GM12873 (cell line): ENCODE measurements at regions not wholly inside any gene's neighbourhood (a gene's known extent, or its start where the extent isn't known, plus 50 kb on each side); places are given as distances from the start of the nearest gene placed in this dataset.

Source experiments
- TF ChIP-seq, protein P1 (sequence below): IDR thresholded peaks from 2 replicates; pipeline ENCODE4 v1.5.1; 2012; ENCODE audit warnings: low read depth, mild to moderate bottlenecking, moderate library complexity, low read length, control low read depth; ENCODE audit not compliant: insufficient read depth; ENCODE audit errors: missing control alignments

DNA sequence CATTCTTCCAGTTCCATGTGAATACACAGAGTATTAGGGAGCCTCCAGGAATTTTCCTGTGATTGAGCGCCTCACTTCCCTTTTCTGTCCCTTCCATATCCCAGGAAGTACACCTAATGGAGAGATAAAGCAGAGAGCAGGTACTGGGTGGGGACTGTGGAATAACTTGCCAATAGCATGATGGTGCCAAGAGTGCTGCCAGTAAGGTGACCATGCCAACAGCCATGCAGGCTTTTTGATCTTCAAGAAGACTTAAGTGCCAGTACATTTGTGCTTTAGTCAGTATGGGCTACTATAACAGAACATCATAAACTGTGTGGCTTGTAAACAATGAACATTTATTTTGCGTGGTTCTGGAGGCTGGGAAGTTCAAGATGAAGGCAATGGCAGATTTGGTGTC, 160.2 kb upstream of the RIMS1 start:
- TF ChIP-seq, protein P1, sequence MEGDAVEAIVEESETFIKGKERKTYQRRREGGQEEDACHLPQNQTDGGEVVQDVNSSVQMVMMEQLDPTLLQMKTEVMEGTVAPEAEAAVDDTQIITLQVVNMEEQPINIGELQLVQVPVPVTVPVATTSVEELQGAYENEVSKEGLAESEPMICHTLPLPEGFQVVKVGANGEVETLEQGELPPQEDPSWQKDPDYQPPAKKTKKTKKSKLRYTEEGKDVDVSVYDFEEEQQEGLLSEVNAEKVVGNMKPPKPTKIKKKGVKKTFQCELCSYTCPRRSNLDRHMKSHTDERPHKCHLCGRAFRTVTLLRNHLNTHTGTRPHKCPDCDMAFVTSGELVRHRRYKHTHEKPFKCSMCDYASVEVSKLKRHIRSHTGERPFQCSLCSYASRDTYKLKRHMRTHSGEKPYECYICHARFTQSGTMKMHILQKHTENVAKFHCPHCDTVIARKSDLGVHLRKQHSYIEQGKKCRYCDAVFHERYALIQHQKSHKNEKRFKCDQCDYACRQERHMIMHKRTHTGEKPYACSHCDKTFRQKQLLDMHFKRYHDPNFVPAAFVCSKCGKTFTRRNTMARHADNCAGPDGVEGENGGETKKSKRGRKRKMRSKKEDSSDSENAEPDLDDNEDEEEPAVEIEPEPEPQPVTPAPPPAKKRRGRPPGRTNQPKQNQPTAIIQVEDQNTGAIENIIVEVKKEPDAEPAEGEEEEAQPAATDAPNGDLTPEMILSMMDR = no peak

DNA sequence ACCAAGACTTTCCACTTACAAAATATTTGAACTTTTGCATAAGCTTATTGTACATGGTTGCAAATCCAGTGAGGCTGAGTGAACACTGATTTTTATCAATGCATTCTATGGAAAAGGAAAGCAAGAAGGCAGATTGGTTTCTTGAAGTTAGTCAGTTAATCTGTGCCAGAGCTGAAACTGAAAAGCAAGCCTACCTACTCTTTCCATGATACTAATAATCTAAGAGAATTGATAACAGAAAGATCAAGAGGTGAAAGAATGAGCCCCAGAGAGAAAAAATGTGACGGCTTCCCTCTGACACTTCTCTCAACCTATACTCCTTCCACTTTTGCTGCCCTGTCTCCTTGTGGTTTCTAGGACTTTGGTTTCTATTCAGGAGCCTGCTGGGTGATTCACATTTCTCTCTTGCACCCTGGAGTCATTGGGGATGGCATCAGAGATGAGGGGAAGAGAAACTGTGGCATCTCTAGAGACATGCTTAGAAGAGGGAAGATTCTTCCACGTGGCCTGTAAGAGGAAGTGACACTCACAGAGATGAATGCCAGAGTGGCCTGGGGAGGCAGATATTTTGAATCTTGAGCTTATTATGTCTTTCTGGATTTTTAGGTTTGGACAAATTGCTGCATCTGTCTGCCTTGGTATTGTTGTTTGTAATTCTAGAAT, 158.6 kb upstream of the RIMS1 start:
- TF ChIP-seq, protein P1 = no peak

DNA sequence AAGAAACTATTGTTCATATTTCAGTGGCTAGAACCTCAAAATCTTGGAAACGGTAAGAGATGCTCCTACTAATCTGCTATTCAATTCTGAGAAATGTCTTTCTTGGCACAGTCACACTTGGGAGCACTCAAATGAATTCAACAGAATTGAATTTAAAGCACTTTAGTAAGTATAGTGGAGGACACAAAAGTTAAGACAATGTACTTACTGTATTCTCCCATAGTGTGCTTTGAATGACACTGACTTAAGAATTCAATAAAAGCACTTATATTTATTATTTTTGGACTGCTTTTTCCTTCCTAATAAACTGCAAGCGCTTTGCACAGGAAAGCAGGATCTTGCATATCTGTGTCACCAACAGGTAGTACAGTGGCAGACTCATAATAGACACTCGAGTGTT, 156.1 kb upstream of the RIMS1 start:
- TF ChIP-seq, protein P1 = no peak

DNA sequence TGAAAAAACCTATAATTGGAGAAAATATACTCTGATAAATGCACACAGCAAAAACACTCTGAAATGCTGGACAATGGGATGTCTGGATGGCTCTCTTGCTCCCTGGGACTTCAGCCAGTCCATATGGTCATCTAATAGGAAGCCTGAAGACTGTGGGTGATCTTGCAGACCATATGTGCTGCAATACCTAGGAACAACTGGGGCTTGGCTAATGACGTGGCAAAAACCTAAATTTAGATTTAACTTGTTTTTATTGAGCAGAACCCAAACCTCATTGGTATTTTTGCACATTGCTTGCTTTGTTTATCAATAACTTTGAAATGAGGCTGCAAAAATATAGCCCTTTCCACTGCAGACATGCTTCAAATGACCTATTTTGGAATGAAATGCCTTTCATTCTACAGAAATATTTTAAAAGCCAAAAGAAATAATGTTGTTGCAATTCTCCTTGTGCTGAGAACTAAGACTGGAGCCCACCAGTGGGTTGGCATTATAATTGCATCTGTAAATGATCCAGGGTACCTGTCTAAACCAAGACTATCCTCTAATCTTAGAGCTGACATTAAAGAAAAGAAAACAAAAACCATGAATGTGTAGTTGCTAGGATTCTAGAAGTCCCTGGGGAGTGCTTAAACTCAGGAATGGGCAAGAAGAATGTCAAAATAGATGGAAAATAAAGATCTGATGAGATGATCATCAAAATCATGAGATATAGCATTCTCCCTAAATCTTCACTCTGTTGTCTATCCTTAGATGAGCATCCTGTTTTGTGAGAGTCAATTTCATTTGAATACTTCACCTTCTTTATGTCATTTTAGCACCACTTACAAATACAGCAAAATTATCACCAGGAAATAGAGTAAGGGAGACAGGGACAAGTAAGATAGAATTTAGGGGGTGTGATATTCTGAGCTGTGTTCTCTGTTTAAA, 152.1 kb upstream of the RIMS1 start:
- TF ChIP-seq, protein P1 = no peak

DNA sequence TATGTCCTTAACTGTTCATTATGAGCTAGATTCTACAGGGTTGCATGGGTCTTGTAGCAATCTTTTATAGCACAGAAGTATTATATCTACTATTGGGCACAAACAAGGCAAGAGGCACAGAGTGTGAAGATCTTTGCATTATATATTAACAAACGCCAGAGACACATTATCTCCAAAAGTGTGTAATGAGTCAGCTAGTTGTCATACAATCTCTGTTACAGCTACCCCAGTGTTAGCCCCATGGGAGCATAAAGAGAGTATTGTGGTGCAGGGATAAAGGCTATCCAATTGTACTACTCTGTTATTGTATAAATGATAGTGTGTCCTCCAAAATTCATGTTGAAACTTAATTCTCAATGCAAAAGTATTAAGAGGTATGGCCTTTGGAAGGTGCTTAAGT, 148.4 kb upstream of the RIMS1 start:
- TF ChIP-seq, protein P1 = no peak

DNA sequence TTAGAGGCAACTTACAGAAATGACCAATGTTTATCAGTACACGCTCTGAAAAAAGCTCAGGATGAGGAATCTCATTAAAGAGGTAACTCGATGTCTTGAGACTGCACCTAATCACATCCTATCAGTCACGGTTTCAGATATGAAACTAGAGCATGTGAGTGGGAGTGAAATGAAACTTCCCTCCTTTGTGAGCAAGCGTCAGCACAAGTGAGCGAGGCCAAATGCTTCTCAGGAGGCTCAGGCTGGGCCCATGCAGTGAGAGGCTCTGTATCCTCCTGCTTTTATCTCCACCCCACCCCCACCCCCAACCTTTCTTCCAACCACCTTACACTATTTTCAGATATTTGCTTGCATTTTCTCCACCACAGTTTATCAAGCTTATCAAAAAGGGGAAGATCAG, 140.8 kb upstream of the RIMS1 start:
- TF ChIP-seq, protein P1 = no peak

DNA sequence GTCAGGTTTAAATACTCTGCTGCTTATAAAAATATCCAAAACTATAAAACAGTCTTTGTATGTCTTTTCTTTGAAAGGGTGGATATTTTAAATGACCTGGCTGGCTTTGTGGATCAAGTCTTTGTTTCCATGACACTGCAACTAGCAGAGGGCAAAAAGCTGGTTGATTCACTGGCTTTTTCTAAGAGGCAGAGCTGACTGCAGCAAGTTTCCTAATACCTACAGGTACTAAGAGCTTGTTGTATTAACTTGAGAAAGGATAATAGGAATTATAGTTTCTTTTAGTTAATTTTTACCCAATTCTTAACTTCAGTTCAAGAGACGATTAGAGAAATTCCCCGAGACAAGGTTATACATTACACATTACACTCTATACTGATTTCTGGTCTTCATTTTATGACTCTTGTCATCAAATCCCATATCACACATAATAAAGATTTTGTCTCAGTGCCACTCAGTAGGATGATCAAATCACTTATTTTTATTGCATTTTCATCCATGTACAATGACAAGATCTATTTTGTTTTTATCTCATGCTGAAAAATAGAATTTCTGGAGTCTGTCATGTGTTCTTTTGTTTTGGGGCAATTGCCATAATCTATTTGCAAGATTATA, 120.1 kb upstream of the RIMS1 start:
- TF ChIP-seq, protein P1 = no peak
